ENCODE measurements at regions not wholly inside any gene's neighbourhood (a gene's known extent, or its start where the extent isn't known, plus 50 kb on each side); places are given as distances from the start of the nearest gene placed in this dataset.

- TF ChIP-seq POLR2A (IDR thresholded peaks at IDR 0.05) = no peak
- no peak for TF ChIP-seq CTCF (IDR thresholded peaks at IDR 0.05)
Measured at GRCh38 chrX:128622296-128622695, 570.1 kb upstream of the ACTRT1 start.

Data from prostate gland (tissue), 2 donors.